GM23248 (cell line): ENCODE measurements at regions not wholly inside any gene's neighbourhood (a gene's known extent, or its start where the extent isn't known, plus 50 kb on each side); places are given as distances from the start of the nearest gene placed in this dataset.

Experiments used
- DNase-seq: peaks from one replicate; pipeline ENCODE4 v3.0.0-alpha.2; 2015
- H2AFZ ChIP-seq: fragments of 200-600 bp; sonication (generic); 2 replicates; pipeline ENCODE4 v1.6.1; 2016; ENCODE audit warnings: antibody characterized with exemption
- H3F3A ChIP-seq: fragments of 200-600 bp; sonication (generic); 2 replicates; pipeline ENCODE4 v1.6.1; 2016; ENCODE audit warnings: mild to moderate bottlenecking, antibody characterized with exemption, mixed run types; ENCODE audit not compliant: insufficient read depth
- H3K27ac ChIP-seq: fragments of 200-600 bp; sonication (generic); 2 replicates; pipeline ENCODE4 v1.5.1; 2016; ENCODE audit warnings: mild to moderate bottlenecking
- H3K27me3 ChIP-seq: fragments of 200-600 bp; sonication (generic); replicated peaks from 2 replicates; pipeline ENCODE4 v1.6.1; 2016; ENCODE audit warnings: mild to moderate bottlenecking; ENCODE audit not compliant: insufficient read depth
- H3K36me3 ChIP-seq: fragments of 200-600 bp; sonication (generic); 2 replicates; pipeline ENCODE4 v1.6.1; 2016; ENCODE audit warnings: low read depth, mild to moderate bottlenecking
- H3K4me1 ChIP-seq: fragments of 200-600 bp; sonication (generic); 2 replicates; pipeline ENCODE4 v1.6.1; 2016; ENCODE audit warnings: mild to moderate bottlenecking; ENCODE audit not compliant: insufficient read depth
- H3K4me2 ChIP-seq: fragments of 200-600 bp; sonication (generic); one replicate; pipeline ENCODE4 v1.6.1; 2016; ENCODE audit warnings: mild to moderate bottlenecking; ENCODE audit not compliant: unreplicated experiment
- H3K4me3 ChIP-seq: fragments of 200-600 bp; sonication (generic); 2 replicates; pipeline ENCODE4 v1.5.1; 2016; ENCODE audit warnings: mild to moderate bottlenecking
- H3K79me2 ChIP-seq: fragments of 200-600 bp; sonication (generic); 2 replicates; pipeline ENCODE4 v1.6.1; 2016; ENCODE audit warnings: mild to moderate bottlenecking; ENCODE audit not compliant: insufficient read depth
- H3K9ac ChIP-seq: fragments of 200-600 bp; sonication (generic); 2 replicates; pipeline ENCODE4 v1.6.1; 2016; ENCODE audit warnings: mild to moderate bottlenecking
- H3K9me2 ChIP-seq: fragments of 200-600 bp; sonication (generic); 2 replicates; pipeline ENCODE4 v1.6.1; 2016; ENCODE audit warnings: mixed run types, mild to moderate bottlenecking, moderate library complexity; ENCODE audit not compliant: insufficient read depth
- H3K9me3 ChIP-seq: fragments of 200-600 bp; sonication (generic); one replicate; pipeline ENCODE4 v1.6.1; 2017; ENCODE audit warnings: low read depth
- H4K20me1 ChIP-seq: fragments of 200-600 bp; sonication (generic); 2 replicates; pipeline ENCODE4 v1.6.0; 2016; ENCODE audit not compliant: insufficient read depth
- EZH2 ChIP-seq: fragments of 200-600 bp; sonication (generic); IDR thresholded peaks from 2 replicates; pipeline ENCODE4 v1.6.1; 2018; ENCODE audit warnings: antibody characterized with exemption, mild to moderate bottlenecking; ENCODE audit not compliant: insufficient read depth, poor library complexity, severe bottlenecking
- EZH2phosphoT487 ChIP-seq: fragments of 200-600 bp; sonication (generic); IDR thresholded peaks from 2 replicates; pipeline ENCODE4 v1.6.1; 2018; ENCODE audit warnings: antibody characterized with exemption, moderate library complexity, mild to moderate bottlenecking, low read depth; ENCODE audit not compliant: insufficient read depth
- WGBS, 2 experiments: methylation state at CpG; one replicate each; pipeline ENCODE4 v1.1.6; 2015 to 2017; ENCODE audit warnings: low lambda C conversion rate in 2 of 2, low coverage in 1 of 2; ENCODE audit errors: missing lambda C conversion rate in 2 of 2; 5-methylcytosine and 5-hydroxymethylcytosine counted together
- in situ Hi-C: fragments of 300-500 bp; cut with MboI; formaldehyde crosslinking; loops from 2 replicates; pipeline ENCODE4 v1.15.0; 2020

DNA sequence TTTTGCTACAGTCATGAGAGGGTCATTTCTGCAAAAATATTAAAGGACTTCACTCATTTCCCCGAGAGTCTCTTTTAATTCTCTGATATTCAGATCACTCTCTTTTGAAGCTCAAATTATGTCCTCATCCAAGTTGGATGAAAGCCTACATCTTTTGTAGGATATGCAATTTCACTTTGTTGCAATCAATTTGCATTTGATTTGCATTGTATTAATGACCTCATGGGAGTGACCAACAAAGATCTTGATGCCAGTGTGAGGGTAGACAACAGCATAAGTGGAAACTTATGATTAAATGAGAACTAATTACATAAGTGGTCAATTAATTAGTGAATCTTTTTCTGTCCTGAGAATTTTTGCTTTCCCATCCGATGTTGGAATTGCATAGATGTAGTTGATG lies 60.3 kb upstream of the UPP2 start:
- Histone ChIP-seq H3K4me1 (no peaks in the 10 kb centered on the region), H3K9me2 (no peaks in the 10 kb centered on the region), H3K4me2 (no peak overlapping the region), H3K4me3 (no peak overlapping the region), H3K27ac (no peak overlapping the region), H2AFZ (no peak overlapping the region), H3K9ac (no peak overlapping the region), H3K9me3 (no peaks in the 10 kb centered on the region), H3K27me3 (peaks cover 26% of the 10 kb centered on the region), H3F3A (no peaks in the 10 kb centered on the region), H3K36me3 (no peaks in the 10 kb centered on the region), H4K20me1 (no peaks in the 10 kb centered on the region), H3K79me2 (no peaks in the 10 kb centered on the region)
- no peak for DNase-seq
- in situ Hi-C loops = loop anchor here (25.0 kb wide), 2 partner anchors 421 to 521 kb away; partner anchors contain the start of genes CCDC148 and PKP4
- WGBS, 2 experiments = 80 to 81% methylated on average over 2 of the region's 2 CpGs
- TF ChIP-seq EZH2 = no peak
- no peak for TF ChIP-seq EZH2phosphoT487

DNA sequence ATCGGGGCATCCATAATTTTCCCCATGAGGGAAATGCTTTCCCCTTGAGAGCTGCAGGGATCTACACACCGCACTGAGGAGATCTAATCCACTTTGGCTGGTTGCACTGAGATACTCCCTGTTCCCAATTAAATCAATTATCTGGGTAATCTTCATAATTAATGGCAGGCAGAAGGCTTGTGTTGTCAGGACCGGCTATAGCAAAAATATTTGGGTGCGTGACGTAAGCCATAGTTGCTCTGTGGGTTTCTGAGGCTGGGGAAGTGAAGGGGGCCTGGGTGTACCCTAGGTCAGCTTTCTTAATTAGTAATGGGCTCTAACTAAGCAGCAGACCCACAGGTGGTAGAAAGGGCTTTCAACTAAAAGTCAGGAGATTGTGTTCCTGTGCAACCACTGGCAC lies 62.8 kb upstream of the UPP2 start:
- in situ Hi-C loops = loop anchor here (10.0 to 25.0 kb wide), 3 partner anchors 423 to 706 kb away; partner anchors contain the start of genes CCDC148 and PKP4
- Histone ChIP-seq H3K4me3 (no peak overlapping the region), H3K4me2 (no peak overlapping the region), H3K27me3 (peaks cover 18% of the 10 kb centered on the region), H3K9me2 (no peaks in the 10 kb centered on the region), H3K9ac (no peak overlapping the region), H2AFZ (no peak overlapping the region), H3K79me2 (no peaks in the 10 kb centered on the region), H3F3A (no peaks in the 10 kb centered on the region), H3K36me3 (no peaks in the 10 kb centered on the region), H3K4me1 (no peaks in the 10 kb centered on the region), H3K27ac (no peak overlapping the region), H4K20me1 (no peaks in the 10 kb centered on the region), H3K9me3 (no peaks in the 10 kb centered on the region)
- 35 to 37% methylated on average over 5 of the region's 5 CpGs for WGBS, 2 experiments
- DNase-seq = no peak
- no peak for TF ChIP-seq EZH2
- no peak for TF ChIP-seq EZH2phosphoT487

DNA sequence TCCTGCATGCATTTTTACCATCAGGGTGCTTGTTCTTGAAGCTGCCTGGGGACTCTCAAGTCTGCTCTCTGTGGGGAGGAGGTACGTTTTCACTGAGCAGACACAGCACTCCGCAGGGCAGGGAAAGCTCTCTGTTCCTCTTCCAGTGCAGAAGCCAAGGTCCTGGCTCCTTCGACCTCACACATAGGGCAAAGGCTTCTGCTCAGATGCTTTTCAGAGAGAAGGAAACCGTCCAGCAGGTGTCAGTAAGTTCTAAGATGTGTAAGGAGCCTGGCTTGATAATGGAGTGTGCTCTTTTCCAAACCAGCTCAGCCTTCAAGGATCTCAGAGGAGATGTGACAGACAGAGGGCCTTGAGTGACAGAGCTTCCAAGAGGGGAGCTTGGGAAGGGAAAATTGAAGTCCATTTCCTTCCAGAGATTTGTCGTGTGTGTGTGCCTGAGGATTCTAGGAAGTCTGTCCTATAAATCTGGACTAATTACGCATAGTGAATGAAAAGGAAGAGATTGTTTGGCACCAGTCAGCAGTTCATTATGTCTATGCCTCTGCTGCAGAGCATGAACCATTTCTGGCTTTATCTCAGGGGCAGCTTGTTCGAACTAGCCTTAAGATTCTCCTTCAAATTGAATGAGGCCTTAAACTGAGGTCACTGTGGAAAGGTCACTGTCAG lies 67.3 kb upstream of the UPP2 start:
- WGBS, 2 experiments = 35 to 41% methylated on average over 7 of the region's 7 CpGs

DNA sequence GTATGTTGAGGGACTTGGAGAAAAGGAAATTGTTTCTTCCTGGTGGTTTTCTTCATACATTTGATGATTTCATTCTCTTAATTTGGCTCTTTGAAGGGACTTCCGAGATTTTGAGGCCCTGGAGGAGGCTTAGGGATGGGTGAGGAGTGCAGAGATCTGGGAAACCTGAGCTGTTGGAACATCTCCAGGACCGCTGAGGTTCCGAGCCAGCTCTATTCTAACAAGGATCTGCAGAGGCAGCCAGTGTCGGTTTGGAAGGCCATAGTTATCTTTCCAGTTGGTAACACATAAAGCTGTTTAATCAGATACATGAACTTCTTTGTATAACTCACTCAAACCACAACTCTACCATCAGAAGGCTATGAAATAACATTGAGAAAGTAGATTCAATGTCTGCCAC lies 70.3 kb upstream of the UPP2 start:
- 49 to 59% methylated on average over 4 of the region's 4 CpGs for WGBS, 2 experiments
- peaks cover 10% of the 10 kb centered on the region; the same call in 1 of the 2 replicates for H3K27me3 ChIP-seq
- H3K9me3 ChIP-seq = no peaks in the 10 kb centered on the region
- no peaks in the 10 kb centered on the region for H3K9me2 ChIP-seq
- in situ Hi-C loops = loop anchor here (10.0 to 25.0 kb wide), 3 partner anchors 431 to 713 kb away; partner anchors contain the start of genes CCDC148 and PKP4
- no peaks in the 10 kb centered on the region for H3K36me3 ChIP-seq
- no peaks in the 10 kb centered on the region for H4K20me1 ChIP-seq
- TF ChIP-seq EZH2phosphoT487 = no peak
- no peak for TF ChIP-seq EZH2
- no peak overlapping the region for H3K27ac ChIP-seq
- no peak for DNase-seq
- H3K4me1 ChIP-seq = no peaks in the 10 kb centered on the region
- H3K9ac ChIP-seq = no peak overlapping the region
- no peaks in the 10 kb centered on the region for H3F3A ChIP-seq
- no peaks in the 10 kb centered on the region for H3K79me2 ChIP-seq
- no peak overlapping the region for H3K4me3 ChIP-seq
- no peak overlapping the region for H3K4me2 ChIP-seq
- no peak overlapping the region for H2AFZ ChIP-seq

More for the DNA sequence above, 67.3 kb upstream of the UPP2 start:
- H2AFZ ChIP-seq = no peak overlapping the region
- TF ChIP-seq EZH2 = no peak
- no peak for TF ChIP-seq EZH2phosphoT487
- in situ Hi-C loops = loop anchor here (10.0 to 25.0 kb wide), 3 partner anchors 428 to 710 kb away; partner anchors contain the start of genes CCDC148 and PKP4
- no peak overlapping the region for H3K4me3 ChIP-seq
- no peaks in the 10 kb centered on the region for H4K20me1 ChIP-seq
- H3K9ac ChIP-seq = no peak overlapping the region
- H3K79me2 ChIP-seq = no peaks in the 10 kb centered on the region
- no peak overlapping the region for H3K27ac ChIP-seq
- H3K4me1 ChIP-seq = no peaks in the 10 kb centered on the region
- H3K9me2 ChIP-seq = no peaks in the 10 kb centered on the region
- no peaks in the 10 kb centered on the region for H3F3A ChIP-seq
- no peak overlapping the region for H3K4me2 ChIP-seq
- H3K27me3 ChIP-seq = peaks cover 22% of the 10 kb centered on the region
- no peaks in the 10 kb centered on the region for H3K9me3 ChIP-seq
- DNase-seq = peak; percentile 66
- H3K36me3 ChIP-seq = no peaks in the 10 kb centered on the region
